KG1 (cell line): ENCODE measurements at regions not wholly inside any gene's neighbourhood (a gene's known extent, or its start where the extent isn't known, plus 50 kb on each side); places are given as distances from the start of the nearest gene placed in this dataset.
"Not testable (repeated sequence)": the region's sequence is repeated elsewhere in the genome, so short reads cannot be mapped to it uniquely, and the experiment has no call there.

Experiments
- DNase-seq: peaks from one replicate; lab custom pipeline; 2025; lab: John Stamatoyannopoulos, UW

DNA sequence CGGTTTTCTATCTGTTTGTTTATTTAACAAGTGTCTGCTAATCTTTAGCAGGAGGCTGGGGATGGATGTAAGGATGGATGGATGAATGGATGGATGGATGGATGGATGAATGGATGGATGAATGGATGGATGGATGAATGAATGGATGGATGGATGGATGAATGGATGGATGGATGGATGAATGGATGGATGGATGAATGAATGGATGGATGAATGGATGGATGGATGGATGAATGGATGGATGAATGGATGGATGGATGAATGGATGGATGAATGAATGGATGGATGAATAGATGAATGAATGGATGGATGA lies 310.7 kb downstream of the FOXL1 start:
- DNase-seq, result not testable (repeated sequence)

DNA sequence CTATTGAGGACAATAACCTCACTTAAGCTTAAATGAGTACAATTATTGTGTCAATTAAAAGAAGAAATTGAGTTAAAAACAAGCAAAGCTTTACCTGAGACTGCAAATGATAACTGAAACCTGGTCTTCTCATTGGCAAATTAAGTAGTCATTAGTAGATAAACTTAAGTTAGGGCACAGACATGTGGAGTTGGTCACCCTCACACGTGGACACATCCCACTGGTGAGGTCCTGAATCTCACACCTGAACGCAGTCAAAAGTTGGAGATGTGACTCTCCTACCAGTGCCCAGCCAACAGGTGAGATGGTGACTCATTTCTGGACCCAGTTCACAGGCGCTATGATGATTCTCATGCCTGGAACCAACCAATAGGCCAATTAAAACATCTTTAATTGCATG lies 311.6 kb downstream of the FOXL1 start:
- DNase-seq, result no peak

DNA sequence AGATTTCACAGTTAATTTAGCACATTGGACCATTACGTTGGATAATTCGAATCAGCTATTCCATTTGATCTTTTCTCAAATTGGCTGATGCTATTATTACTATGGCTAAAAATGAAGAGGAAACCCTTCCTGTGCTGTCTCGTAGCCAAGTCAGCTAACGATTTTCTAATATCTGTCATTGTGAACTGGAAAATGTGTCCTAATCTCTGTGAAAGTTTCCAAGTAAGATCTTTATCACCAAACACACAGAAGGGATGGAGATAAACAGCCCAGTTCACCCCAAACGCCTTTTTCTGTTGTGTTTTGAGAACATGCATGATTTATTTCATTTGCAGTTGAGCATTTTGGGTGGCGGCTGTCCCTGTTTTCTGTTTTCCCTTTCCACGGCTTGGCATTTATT lies 312.8 kb downstream of the FOXL1 start:
- no peak for DNase-seq

DNA sequence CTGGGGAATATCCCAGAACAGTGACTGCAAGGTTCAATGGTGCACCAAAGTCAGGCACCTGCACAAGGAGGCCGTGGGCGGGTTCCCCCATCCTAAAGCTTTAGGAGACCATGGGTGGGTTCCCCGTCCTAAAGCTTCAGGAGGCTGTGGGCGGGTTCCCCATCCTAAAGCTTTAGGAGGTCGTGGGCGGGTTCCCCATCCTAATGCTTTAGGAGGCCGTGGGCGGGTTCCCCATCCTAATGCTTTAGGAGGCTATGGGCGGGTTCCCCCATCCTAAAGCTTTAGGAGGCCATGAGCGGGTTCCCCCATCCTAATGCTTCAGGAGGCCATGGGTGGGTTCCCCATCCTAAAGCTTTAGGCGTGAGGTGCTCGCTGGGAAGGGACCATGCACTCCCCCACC lies 313.3 kb downstream of the FOXL1 start:
- no peak for DNase-seq

DNA sequence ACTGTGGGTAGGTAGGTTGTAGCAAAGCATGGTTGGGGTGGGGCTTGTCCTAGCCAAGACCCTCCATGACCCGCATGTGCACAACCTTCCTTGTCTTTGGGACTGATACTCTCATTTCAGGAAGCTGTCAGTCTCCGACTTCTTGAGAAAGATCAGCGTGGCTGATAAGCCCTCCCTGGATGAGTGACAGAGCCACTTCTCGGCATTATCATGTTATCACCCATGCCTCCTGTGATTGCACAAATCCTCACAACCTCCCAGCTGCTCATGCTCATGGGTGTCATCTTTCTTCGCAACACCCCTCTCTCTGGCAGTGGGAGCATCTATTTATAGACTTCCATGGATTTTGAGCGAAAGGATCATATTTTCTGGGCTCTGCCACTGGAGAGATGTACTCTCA lies 314.2 kb downstream of the FOXL1 start:
- DNase-seq, result no peak

DNA sequence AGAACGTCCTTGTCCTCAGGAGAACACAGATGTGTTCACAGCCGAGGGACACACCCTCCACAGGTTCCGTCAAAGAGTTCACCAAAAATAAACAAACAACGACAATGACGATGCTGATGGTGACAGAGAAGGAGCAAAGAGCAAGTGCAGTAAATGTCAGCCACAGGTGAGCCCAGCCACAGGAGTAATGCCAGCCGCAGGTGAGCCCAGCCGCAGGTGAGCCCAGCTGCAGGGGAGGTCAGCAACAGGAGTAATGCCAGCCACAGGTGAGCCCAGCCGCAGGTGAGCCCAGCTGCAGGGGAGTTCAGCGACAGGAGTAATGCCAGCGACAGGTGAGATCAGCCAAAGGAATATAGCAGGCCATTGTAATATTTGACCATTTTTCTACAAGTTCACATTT lies 315.2 kb downstream of the FOXL1 start:
- no peak for DNase-seq

DNA sequence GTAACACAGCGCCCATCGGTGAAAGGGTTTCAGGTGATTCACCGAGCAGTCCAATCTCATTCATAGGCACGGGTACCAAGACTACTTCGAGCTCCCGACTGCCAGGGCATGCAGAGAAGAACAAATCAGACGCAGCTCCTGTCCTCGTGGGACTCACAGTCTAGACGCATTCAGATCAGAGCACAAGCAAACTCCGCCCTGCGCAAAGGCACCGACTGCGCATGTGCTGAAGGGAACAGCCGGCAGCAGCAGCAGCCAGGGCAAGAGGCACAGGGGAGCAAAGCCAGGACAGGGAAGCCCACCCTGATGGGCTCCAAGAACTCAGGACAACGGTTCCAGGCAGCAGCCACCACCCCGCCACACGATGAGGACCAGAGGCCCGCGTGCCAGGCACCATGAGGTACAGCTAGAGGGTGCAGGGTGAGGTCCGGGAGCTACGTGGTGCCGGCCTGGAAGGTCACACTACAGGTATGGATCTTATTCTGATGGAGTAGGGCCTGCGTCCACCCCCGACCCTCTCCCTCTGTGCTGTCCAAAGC lies 315.7 kb downstream of the FOXL1 start:
- no peak for DNase-seq

DNA sequence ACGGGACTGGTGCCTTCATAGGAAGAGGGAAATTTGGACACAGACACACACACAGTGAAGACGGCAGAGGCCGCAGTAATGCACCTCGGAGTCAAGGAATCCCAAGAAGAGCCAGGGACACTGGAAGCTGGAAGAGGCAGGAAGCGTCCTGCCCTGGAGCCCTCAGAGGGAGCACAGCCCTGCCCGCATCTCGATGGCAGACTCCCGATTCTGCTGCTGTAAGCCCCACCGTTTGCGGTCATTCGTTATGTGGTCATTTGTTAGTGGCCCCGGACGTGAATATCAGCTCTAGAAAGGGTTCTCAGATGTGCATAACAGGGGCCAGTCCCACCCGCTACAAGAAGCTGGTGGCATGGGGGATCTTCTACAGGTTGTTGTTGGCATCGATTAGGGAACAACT lies 316.6 kb downstream of the FOXL1 start:
- DNase-seq, result no peak

DNA sequence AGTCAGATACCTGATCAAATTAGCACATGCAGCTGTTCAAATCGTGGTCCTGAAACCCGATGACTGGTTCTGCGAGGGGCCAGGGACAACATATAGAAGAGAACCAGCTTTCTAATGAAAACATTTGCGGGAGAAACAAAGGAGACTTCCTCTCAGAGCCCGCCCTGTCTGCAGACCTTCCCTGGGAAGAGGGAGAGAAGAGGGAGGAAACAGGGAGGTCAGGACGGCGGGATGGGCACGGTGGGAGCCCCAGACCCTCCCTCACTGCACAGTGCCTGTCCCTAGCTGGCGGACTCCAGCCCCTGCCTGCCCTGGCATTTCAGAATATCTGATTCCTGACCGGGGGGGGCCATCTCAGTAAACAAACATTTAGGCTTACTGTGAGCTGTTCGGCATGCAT lies 317.3 kb downstream of the FOXL1 start:
- no peak for DNase-seq

DNA sequence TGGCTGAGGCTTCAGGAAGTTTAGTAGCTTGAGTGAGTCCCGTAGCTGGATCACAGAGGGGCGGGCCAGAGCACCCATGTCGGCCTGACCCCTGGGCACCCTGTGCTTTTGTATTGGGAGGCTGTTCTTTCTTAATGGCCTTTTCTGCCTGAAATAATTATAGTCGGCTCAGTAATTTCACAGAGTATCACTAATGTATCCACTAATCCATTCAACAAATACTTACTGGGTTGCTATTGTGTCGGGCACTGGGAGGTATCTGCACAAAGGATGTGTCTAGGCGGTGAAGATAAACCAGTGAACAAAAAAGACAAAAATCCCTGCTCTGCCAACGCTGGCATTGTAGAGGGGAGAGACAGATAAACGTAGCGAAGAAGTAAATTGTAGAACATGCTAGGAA lies 318.6 kb downstream of the FOXL1 start:
- no peak for DNase-seq

DNA sequence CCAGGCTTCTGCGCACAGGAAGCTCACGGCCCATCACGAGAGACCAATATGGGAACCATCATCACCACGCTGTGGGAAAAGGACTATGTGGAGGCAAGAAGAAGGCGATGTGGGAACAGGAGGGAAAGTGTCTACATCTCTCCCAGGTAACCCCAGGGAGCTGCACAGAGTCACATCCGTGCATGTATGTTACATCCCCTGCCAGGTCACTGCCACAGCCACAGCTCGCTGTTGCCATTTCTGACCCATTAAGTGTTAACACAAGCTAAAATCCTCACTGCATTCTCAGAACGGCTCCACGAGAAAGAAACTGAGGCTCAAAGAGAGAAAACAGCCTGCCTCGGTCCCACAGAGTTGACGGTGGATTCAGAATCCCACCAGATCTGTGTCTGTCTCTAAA lies 319.1 kb downstream of the FOXL1 start:
- DNase-seq, result no peak

DNA sequence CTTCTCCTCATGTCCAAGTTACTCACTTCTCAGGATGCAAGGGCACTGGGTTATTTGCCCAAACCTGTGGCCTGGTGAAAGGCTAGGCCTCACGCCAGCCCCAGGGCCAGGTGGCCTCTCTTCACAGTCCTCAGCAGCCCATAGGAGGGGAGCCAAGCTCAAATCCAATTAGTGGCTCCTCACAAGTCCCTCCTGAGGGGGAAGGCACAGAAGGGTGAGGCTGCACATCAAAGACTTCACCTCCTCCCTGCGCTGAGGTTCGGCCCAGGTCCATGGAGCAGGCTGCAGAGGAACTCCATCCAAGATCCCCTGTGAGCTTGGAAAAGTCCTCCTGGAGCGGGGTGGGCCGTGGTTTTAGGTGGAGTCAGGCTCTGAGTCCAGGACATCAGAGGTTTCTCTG lies 320.0 kb downstream of the FOXL1 start:
- DNase-seq, result no peak

DNA sequence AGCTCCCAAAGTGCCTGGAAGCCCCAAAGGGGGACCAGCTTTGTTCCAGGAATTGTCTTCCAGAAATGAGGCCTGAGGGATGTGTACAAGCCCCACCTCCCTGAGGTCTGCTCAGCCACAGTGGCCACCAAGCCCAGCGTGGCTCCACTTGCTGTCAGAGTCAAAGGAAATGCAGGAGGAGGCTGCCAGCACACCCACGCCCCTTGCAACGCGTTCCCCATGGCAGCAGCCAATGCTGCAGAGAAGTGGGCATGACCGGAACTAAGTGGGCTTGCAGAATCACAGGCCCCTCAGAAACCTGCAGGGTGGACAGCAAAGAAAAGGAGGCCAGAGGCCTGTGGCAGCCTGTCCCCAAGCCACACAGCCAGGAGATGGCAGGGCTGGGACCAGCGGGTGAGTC lies 320.8 kb downstream of the FOXL1 start:
- DNase-seq, result no peak

DNA sequence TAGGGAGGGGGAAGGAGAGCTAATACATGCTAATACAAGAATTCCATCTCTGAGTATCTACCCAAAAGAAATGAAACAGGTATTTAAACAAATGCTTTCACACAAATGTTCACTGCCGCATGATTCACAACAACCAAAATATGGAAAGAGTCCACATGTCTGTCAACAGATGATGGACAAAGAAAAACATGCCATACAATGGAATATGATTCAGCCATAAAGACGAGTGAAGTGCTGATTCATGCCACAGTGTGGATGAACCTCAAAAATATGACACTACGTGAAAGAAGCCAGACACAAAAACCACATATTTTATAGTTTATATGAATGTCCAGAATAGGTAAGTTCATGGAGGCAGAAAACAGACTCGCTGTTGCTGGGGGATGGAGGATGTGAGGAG lies 321.4 kb downstream of the FOXL1 start:
- no peak for DNase-seq

DNA sequence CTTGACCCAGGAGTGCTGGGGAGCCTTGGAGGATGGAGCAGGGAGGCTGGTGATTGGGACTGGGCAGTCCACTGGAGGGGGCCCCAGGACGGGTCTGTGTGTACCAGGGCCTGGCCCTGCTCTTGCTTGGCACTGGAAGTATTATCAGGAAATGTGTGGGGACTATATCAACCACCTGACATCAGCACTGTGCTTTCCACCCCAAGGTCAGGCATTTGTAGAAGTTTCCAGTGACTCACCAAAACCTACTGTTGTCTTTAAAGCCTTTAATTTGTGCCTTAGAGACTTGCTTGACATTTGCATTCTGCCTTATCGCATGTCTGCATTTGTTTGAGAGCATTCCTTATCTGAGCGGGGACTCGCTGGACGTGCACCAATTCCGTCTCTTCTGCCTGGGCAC lies 323.1 kb downstream of the FOXL1 start:
- DNase-seq, result no peak

DNA sequence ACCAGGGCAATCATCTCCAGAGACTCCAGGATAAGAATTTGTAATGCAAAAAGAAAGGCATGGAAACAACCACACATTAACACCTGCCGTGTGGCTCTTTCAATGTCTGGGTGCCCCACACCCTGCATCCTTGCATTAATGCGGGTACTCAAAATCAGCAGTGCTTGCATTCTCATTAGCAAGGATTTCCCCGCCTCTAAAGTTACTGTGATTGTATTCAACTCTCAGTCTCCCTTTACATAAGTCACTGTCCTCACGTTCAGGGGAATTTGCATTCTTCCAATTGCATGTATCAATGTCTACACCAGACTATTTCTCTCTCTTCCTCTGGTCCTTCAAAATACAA lies 324.3 kb downstream of the FOXL1 start:
- no peak for DNase-seq

DNA sequence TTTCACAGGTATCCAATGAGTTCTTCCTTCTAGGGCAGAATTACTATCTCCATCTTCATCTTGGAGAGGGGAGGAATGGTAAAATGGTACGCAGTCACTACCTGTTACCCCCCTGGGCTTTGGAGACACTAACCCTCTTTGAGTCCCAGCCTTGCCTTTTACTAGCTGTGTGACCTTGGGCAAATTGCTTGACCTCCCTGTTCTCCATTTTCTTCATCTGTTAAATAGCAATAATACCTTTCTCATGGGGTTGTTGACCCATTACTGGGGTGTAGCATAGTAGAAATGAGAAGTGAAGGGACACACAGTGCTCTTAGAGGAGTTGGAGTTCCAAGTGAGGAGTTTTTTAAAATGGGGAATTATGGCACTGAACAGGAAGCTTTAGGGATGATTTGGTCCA lies 324.7 kb downstream of the FOXL1 start:
- no peak for DNase-seq

DNA sequence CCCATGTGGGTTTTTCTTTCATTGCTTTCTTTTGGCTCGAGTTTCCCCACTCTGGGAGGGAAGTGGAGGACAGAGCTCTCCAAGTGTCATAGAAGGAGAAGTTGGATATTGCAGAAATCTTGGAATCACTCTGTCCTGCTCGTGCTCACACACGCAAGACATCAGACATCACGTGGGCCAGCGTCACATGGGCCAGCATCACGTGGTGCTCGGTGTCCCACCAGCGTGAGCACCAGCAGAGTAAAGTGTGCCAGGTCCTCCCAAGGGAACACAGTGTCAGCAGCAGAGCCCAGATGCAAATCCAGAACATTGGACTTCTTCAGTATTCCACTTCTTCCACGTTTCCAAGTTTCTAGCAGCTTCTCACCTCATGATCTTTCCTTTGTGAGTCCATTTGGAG lies 327.0 kb downstream of the FOXL1 start:
- DNase-seq, result no peak

DNA sequence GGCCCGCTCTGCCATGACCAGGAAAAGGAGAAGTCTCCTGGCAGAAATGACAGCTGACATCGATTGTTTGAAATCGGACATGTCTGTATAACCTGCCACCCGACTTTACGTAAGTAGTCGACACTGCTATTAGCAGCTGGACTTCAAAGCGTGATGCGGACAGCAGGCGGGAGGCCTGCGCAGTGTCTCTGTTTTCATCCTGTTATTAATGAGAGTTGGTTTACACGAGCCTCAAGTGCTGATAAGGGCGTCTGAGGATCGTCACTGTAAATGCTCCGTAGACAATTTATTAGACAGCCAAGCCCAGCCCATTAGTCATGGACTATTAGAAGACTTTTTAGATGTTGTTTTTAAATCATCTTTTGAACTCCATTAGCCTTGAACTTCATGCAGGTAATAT lies 328.3 kb downstream of the FOXL1 start:
- no peak for DNase-seq

DNA sequence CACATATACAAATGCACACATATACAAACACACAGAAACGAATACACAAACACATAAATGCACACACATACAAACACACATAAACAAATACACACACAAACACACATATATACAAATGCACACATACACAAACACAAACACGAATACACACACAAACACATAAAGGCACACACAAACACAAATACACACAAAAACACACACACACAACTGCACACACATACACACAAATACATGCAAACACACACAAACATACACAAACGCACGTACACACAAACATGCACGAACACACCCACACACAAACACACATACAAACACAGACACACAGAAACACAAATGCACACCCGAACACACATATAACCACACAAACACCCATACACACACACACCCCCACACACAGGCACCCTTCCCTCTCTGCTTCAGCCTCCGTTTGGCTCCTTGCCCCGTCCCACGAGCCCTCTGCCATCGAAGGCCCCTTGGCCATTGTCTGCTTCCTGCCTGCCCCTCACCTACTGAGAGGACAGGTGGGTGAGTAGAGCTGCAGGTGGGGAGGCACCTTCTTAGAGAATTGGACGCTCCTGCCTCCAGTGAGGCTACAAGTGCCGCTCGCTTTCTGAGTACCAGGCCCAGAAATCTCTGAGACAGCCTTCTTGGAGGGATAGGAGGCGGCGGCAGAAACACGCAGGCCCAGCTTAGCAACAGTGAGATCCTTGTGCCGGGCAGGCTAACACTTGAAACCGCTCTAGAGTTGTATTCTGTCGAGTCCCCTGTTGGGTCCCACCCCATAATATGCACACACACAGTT lies 331.2 kb downstream of the FOXL1 start:
- no peak for DNase-seq

DNA sequence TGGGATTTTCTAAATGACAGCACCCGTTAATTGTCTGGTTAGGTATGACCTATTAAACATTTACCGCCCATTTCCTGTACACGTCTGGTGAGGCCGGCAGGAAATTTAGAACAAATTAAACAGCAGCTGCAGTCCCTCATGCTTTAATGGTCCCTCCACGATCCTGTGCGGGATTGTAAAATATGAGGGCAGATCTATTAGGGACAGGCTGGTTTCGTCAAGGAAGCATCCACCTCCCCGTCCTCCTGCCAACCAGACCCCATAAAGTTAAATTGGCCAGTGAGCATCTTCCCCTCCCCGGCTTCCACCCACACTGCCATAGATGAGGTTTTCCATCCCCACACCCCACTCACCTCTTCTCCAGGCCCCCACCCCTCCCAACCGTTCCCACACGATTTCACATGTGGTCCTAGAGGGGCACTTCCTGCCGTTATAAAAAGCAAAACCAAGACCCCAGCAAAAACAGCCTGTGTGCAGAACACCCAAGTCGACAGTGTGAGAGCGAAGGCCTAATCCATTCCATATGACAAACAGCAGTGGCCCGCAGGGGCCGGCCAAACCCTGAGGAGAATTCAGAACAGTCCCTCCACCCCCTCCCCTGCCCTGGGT lies 331.9 kb downstream of the FOXL1 start:
- no peak for DNase-seq

DNA sequence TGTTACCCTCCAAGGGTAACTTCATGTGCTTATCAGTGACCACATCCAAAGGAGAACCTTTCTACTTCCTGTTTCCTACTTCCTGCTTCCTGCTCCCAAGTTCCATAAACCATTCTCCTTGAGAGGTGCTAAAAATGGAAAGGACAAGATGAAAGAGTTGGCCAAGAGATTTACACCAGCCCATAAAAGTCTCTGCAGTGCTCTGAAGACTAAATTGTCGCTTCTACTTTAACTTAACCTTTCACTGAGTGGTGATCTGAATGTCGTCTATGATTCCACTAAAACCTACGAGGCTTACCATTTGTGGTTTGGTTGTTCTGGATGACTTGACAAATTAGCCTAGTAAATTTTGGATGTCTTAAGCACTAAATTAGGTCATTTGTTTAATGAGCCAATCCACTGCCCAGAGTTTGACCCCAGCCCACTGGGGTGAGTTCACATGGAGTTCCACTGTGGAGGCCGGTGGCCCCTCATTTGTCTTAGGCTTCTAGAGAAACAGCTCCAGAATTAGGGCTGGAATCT lies 333.1 kb downstream of the FOXL1 start:
- DNase-seq, result no peak

DNA sequence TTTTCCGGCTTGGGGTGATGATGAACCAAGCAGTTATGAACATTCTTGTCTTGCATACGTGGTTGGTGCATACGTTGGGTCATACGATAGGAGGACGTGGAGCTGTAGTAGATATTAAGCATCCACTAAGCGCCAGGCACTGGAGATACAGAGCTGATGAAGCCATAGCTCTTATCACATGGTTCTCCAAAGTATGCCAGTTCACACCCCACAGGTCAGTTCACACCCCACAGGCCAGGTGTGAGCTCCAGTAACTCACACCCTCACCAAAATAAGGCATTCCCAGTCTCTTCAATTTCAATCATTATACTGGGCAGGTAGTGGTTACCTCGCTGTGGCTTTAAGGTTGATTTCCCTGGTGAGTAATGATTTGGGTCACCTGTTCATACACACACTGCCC lies 335.5 kb downstream of the FOXL1 start:
- DNase-seq, result no peak
